ENCODE measurements at regions not wholly inside any gene's neighbourhood (a gene's known extent, or its start where the extent isn't known, plus 50 kb on each side); places are given as distances from the start of the nearest gene placed in this dataset.
"Not testable (repeated sequence)": the region's sequence is repeated elsewhere in the genome, so short reads cannot be mapped to it uniquely, and the experiment has no call there.

DNA sequence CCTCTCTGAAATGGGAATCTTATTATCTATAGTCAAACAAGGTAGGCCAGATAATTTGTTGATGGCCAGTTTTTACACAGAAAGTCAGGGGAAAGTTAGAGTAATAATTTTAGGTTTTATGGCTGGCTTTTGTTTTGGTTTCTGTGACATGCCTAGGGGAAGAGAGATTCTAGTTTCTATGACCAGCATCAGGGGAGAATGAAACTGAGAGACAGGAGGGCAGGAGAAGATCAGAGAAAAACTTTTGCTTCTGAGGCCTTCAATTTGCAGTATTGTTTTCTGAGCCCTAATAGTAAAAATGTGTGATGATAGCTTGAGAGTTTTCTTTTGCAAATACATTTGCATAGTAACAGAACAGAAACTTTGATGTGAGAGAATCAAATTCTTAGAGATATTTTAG, 564.3 kb downstream of the ZNF608 start:
- no peak for DNase-seq (ENCODE audit: low read depth in 2 of 2)

DNA sequence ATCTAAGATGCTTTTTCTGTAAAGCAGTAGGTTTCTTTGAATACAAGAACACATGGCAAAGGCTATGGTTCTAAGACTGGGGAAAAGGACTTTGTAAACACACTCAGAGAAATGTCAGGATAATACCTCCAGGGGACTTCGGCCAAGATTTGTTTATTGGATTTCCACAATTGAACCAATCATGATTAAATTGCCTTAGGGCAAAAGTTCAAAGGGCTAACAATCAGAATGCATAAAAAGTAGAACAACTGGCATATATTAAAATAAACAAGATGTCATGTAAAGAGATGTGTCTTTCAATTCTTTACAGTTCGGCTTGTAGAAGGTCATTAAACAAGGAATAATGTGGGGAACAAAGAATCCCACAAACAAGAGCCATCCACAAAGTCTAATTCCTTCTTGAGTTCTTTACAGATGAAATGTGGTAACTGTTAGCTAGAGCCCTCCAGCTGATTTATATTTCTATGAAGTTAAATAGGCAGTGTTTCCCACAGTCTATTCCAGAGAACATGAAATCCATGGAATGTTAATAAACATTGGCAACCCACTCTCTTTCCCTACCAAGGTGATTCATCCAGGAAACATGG, 565.5 kb downstream of the ZNF608 start:
- no peak for DNase-seq (ENCODE audit: low read depth in 2 of 2)

DNA sequence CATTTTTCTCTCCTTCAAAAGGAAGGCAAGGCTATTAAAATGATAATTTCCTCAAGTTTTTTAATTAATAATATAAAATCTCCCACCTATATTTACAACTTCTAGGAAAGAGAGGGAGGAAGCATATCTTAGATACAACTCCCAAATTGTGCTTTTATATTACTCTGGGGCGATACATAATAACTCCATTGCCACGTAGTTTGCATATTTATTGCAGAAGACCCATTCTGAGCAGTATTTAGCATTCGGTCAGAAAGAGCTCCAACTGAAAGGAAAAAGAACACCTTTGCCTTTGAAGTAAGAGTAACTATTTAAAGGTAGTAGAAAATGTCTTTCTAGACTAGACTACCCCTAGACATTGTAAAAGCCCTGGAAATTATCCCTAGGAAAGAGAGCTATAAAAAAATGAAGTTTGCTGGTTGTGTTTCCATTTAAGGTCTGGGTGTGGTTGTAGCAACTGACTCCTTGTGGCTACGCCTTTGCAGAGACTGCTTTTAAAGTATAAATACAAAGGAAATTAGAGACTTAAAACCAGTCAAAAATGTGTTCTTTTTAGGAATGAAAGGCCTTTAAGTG, 566.1 kb downstream of the ZNF608 start:
- no peak for DNase-seq (ENCODE audit: low read depth in 2 of 2)

DNA sequence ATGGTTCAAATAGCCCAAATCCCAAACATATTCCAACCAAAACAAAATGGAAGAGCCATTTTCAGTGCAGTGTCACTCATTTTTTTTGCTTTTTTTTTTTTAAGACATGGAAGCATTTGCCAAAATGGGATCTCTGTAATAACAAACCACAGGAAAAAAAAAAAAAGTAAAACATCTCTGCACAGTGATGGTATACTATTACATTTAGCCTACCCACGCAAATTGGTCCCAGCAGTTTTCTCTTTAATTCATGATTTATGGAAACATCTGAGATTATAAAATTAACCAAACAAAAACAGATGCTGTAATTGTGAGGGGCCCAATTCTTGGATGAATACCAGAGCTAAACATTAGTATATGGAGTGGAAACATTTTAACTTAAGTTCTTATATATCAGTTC, 566.6 kb downstream of the ZNF608 start:
- no peak for DNase-seq (ENCODE audit: low read depth in 2 of 2)

DNA sequence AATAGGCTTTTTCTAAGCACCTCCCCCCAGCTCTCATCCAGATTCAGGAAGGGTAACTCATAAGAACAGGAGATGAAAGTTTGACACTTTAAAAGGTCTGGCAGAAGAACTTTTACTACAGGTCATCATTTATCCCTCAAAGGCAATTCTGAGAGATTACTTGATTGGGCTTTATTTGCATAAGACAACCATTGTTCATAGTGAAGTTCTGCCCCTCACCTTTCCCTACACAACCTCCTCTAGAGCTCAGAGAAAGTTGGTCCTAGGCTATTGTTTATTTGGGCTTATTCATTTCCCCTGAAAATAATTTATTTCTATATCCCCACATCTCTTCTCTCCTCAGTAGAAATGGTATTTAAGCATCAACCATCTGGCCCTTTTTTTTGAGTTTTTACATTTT, 568.4 kb downstream of the ZNF608 start:
- no peak for DNase-seq (ENCODE audit: low read depth in 2 of 2)

DNA sequence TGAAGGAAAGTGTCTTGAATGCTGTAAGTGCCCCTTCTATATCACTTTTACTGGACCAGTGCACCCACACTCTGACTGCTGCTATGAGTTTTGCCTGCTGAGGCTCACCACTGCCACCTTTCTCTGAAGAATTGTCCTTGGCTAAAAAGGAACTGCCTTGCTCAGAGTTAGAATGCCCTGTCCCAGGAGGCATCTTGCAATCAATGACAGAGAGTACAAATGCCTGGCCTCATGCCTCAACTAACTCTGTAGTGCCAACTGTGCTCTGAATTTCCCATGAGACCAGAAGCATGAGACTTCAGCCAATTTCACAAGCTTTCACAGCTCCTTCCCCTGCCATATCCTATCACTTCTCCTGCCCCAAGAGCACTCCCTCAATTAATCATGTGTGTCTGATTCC, 569.7 kb downstream of the ZNF608 start:
- DNase-seq (ENCODE audit: low read depth in 2 of 2) = no peak

DNA sequence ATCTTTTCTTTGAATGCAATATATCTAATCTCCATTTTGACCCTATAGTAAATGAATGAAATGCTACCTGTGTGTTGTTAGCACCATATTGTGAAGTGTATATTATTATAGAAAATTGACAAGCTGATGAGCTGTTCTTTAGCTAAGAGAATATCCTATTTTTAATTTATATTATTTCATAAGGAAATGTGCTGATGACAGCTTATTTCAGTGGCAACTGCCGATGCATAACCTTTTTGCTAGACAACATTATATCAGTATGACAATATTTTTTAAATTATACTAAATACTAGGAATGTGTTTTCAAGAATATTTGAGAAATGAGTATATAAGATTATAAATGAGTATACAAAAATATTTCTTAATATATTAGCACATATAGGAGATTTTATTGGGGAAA, 573.1 kb downstream of the ZNF608 start:
- no peak for DNase-seq (ENCODE audit: low read depth in 2 of 2)

DNA sequence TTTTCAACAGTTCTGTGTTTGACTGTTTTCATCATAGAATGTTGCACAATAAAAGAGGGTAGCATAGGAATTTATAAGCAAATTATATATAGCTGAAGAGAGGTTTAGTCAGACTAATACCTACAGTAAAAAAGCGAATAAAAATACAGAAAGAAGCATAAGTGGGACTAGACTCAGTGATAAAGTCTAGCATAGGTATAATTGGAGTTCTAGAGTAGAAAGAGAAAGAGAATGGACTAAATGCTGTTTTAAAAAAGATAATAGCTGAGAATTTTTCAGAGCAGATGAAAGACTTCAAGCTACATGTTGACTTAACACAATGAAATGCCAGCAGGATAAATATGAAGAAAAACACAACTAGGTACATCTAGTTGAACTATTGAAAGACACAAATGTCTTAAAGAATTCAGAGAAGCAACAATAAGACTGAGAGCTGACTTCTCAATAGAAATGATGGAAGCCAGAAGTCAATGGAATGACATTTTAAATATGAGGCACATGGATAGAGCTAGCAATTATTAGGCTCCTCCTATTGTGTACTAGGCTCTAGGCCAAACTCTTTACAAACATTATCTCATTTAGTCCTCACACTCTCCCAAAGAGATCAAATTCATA, 573.9 kb downstream of the ZNF608 start:
- no peak for DNase-seq (ENCODE audit: low read depth in 2 of 2)

DNA sequence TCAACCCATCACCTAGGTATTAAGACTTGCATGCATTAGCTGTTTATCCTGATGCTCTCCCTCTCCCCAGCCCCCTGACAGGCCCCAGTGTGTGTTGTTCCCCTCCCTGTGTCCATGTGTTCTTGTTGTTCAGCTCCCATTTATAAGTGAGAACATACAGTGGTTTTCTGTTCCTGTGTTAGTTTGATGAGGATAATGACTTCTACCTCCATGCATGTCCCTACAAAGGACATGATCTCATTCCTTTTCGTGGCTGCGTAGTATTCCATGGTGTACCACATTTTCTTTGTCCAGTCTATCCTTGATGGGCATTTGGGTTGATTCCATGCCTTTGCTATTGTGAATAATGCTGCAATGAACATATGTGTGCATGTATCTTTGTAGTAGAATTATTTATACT, 578.3 kb downstream of the ZNF608 start:
- DNase-seq (ENCODE audit: low read depth in 2 of 2) = not testable (repeated sequence)

DNA sequence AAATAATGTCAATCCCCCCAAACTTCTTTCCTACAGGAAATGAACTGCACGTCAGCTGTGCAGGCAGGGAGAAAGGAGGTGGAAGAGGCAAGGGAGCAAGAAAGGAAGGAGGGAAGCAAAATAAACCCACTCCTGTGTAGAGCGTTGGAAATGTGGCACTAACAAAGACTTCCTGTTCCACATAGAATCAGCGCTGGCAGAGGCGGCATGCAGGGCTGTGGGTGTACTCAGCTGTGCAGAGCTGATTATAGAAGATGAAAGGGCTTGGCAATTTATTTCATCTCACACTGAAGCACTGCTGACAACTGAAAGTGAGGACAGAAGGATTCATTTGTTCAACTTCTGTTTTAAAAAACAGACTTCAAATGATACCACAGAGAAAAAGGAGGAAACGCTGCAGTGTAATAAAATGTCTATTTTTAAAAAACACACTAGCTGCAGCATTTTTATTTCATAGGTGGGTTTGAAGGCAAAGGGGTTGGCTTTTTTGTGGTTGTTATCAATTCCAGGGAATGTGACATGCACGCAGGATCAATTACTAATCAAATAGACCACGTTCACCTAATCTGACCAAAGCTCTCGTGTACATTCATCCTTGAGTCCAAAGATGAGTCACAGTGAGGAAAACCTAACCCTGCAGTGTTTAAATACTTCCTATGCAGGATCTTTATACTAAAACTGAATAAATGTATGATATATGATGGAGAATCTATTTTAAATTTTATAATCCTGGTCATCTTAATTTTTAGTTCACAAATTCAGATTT, 583.5 kb downstream of the ZNF608 start:
- no peak for DNase-seq (ENCODE audit: low read depth in 2 of 2)

DNA sequence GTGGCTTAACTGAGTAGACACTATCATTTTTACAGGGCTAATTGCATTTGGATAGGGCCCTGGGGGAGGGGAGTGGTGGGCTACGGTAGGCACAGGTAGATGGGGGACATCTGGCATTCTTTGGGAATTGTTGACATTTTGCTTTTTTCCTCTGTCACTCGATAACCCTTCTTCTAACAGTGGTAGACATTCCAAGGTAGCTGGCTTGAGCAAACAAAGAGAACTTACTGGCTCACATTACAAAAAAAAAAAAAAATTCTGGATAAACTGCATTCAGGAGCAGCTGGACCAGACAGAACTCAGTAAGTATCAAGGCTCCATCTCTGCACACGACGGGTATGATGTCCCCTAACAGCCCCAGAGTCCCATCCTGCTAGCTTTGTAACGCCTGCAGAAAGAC, 585.2 kb downstream of the ZNF608 start:
- no peak for DNase-seq (ENCODE audit: low read depth in 2 of 2)

DNA sequence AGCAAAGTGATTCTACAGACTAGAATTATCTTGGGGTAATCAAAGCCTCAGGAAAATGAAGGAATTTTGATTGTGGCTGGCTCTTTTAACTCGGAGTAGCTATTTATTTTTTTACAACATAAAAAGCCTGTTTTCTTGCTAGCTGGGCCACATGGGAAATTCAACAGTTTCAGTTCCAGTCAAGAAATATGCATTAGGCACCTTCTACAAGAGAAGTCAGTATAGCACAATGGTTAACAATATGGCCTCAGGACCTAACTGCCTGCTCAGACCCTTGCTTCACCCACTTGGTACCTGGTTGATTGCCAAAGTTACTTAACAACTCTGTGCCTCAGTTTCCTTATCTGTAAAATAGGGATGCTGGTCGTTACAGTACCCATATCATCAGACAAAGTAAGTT, 586.2 kb downstream of the ZNF608 start:
- DNase-seq (ENCODE audit: low read depth in 2 of 2) = no peak

DNA sequence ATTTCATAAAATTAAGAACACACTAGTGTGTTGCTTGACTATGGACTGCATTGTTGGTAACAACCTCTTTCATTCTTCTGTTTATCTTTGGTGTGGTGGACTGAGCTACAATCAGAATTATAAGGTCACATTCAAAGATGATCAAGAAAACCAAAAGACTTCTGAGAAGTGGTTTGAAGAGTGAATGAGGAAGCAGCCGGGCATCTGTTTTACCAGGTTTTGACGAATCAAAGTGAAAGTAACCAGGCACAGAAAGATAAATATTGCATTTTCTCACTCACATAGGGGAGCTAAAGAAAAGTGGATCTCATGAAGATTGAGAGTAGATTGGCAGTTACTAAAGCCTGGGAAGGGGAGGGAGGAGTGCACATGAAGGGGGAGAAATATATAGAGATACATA, 589.1 kb downstream of the ZNF608 start:
- no peak for DNase-seq (ENCODE audit: low read depth in 2 of 2)

DNA sequence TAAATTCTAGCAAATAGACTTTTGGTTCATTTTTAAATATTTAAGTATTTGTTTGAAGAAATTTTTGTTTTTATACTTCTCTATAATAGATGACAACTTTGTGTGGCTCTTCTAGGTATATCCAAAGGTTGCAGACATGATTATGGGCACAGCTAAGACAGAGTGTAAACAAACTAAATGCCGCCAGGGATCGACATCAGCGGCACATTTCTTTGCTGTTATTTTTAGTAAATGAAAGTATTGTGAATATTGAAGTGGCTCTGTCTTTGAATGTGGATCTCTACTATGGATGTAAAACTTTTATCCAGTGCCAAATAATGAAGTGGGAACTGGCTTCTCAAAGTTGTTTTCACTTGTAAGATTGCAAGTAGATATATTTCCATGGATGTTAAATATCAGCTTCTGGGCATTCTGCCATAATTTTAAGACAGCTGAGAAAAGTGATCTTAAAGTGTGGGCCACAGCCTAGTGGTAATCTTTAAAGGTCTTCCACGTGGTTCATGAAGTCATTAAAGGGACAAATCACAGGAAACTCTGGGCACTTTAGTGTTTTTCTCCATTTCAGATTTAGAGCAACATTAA, 589.9 kb downstream of the ZNF608 start:
- DNase-seq (ENCODE audit: low read depth in 2 of 2) = peak in 1 of 2 donors; percentile 1

DNA sequence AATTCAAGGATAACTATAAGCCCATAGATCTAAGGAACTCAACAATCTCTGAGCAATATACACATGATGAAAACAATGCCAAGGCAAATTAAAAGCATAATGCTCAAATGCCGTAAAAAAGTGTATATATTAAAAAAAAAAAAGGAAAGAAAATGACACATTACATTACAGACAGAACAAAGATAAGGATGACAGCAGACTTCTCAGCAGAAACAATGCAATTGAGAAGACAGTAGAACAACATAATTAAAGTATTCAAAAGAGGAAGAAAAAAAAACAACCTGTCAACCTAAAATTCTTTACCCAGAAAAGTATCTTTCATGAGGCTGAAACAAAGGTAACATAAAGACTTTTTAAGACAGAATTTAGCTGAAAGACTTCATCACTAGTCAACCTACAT, 591.7 kb downstream of the ZNF608 start:
- no peak for DNase-seq (ENCODE audit: low read depth in 2 of 2)

DNA sequence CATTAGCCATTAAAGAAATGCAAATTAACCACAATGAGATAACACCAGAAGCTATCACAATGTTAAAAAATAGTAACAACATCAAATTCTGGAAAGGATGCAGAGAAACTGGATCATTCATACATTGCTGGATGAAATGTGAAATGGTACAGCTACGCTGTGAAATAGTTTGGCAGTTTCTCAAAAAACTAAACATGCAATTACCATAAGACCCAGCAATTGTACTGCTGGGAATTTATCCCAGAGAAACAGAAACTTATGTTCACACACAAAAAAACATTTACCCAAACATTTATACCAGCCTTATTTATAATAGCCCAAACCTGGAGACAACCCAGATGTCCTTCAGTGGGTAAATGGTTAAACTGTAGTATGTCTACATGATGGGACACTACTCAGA, 592.9 kb downstream of the ZNF608 start:
- no peak for DNase-seq (ENCODE audit: low read depth in 2 of 2)

DNA sequence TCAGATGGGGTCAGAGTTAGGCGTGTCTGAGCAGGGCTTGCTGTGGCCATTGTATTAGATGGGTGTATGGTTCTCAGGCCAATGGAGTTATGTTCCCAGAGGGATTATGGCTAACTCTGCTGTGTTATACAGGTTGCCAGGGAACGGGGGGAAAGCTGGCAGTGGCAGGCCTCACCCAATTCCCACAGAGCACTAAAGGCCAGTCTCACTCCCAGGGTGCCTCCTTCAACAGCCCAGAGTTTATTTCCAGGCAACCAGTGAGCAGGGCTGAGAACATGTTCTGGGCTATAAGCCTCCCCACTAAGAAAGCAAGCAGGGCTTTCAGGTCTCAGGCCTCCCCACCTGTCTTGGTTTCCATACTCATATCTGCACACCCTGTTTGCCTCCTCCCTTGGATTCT, 597.9 kb downstream of the ZNF608 start:
- DNase-seq (ENCODE audit: low read depth in 2 of 2) = no peak

DNA sequence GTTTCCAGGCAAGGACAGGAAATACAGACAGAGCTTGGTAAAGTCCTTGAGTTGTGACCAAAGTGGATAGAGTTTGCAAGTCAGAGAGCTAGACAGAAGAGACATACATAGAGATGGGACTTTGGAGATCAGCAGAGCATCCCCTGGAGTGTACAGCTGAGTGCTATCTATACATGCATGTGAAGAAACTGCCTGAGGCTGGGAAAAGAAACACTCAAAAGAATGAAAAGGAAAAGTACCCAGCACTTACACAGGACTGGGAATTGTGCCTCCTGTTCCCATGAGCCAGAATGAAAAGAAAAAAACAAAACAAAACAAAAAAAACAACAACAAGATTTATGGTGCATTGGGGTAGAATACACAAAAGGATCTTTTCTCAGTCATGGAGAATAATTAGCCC, 606.4 kb downstream of the ZNF608 start:
- DNase-seq (ENCODE audit: low read depth in 2 of 2) = no peak

DNA sequence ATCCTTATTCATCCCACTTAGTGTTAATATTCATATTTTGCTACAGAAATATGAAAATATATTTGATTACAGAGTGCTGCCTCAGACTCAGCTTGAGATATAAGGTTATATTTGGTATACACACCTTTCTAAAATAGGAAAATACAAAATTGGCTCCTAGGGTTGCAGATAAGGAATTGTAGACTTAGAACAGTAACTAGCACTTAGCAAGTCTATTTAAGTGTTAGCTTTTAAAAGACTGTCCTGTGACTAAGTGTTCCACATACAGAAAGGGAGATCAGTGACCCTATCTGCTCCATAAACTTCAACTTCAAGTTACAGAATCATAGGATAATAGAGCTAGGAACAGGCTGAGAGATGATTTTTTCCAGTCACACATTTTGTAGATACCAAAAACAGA, 607.0 kb downstream of the ZNF608 start:
- DNase-seq (ENCODE audit: low read depth in 2 of 2) = no peak

DNA sequence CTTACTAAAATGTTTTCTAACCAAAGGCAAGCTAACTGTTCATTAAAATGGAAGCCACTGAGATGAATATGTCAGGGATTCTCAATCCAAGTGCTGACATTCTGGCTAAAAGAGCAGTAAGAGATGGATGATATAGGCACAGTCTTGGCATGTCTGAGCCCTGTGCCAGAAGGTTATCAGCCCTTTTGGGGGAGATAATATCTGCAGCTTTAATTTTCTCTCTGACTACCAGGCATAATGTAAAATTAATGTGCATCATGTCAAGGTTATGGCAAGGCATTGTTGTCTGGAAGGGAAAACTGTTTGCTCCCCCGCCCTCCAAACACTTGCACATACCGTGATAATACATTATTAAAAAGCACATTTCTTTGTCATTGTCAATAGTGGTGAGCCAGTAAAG, 609.8 kb downstream of the ZNF608 start:
- DNase-seq (ENCODE audit: low read depth in 2 of 2) = no peak

DNA sequence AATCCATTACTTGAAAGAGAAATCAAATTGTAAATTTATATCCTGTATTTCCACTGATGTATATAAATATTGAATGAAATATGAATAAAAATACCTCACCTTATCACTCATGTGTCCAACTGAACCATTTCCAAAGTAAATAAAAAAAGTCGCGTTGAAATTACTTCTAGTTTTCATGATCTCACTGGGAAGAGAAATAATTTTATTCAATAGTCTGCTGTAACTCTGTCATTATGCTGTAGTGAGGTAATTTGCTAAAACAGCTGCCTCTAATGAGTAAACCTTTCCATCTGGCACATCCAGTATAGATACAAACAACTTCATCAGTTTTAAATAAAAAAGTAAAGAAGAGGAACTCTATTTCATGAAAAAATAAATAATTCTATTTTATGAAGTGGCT, 611.5 kb downstream of the ZNF608 start:
- DNase-seq (ENCODE audit: low read depth in 2 of 2) = no peak

DNA sequence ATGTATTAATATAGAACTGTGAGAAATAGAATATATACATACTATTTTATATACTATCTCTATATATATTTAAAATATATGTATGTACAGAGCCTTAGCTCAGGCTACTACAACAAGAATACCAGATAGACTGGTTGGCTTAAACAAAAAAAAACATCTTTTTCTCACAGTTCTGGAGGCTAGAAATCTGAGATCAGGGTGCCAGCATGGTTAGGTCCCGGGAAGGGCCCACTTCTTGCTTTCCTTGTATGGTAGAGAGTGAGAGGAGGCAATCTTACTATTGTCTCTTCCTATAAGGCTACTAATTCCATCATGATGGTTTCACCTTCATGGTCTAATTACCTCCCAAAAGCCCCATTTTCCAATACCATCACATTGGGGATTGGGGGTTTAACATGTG, 613.0 kb downstream of the ZNF608 start:
- no peak for DNase-seq (ENCODE audit: low read depth in 2 of 2)

DNA sequence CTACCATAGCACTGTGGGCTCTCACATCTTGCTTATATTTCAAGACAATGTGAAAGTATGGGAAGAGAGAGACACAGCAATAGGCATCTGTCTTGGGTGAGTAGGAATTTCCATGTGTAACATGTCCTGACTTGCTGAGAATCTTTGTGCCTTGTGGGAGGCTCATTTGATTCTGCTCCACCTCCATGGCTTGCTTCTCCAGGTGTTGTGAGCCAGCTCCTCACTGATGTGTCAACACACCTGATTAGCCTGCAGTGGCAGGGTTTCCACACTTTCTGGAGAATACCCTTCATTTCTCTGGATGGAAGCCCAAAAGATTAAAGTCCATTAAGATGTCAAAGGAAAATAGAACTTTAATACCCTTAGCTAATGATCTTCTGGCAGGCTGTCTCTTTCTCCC, 613.6 kb downstream of the ZNF608 start:
- DNase-seq (ENCODE audit: low read depth in 2 of 2) = no peak

All from lung microvascular endothelial cell (primary cell).